Endothelial cell of umbilical vein (primary cell): ENCODE measurements at regions not wholly inside any gene's neighbourhood (a gene's known extent, or its start where the extent isn't known, plus 50 kb on each side); places are given as distances from the start of the nearest gene placed in this dataset.
"Not testable (repeated sequence)": the region's sequence is repeated elsewhere in the genome, so short reads cannot be mapped to it uniquely, and the experiment has no call there.

ENCODE experiments used
- CTCF ChIP-seq, 2 donors: IDR thresholded peaks; 1 replicate in 1 of 2; 2 replicates in 1 of 2; pipeline ENCODE4 v1.5.1; 2011; ENCODE audit warnings: low read length in 2 of 2, mild to moderate bottlenecking in 2 of 2, moderate library complexity in 2 of 2, control low read depth in 1 of 2, inconsistent platforms in 1 of 2, low read depth in 1 of 2; ENCODE audit not compliant: insufficient read depth in 1 of 2; ENCODE audit errors: extremely low read depth in 1 of 2
- EZH2 ChIP-seq: IDR thresholded peaks from 2 replicates; pipeline ENCODE4 v1.6.1; 2012; ENCODE audit warnings: borderline replicate concordance, low read depth, mild to moderate bottlenecking, moderate library complexity, low read length, inconsistent platforms; ENCODE audit not compliant: severe bottlenecking
- FOS ChIP-seq: IDR thresholded peaks from 2 replicates; pipeline ENCODE4 v1.6.1; 2011; ENCODE audit warnings: mild to moderate bottlenecking, low read length, moderate library complexity, borderline replicate concordance; ENCODE audit not compliant: insufficient read depth
- GATA2 ChIP-seq: IDR thresholded peaks from 2 replicates; pipeline ENCODE4 v1.7.0; 2011; ENCODE audit warnings: low read depth, mild to moderate bottlenecking, moderate library complexity, mixed read lengths, low read length; ENCODE audit not compliant: insufficient read length, insufficient read depth
- MAX ChIP-seq: IDR thresholded peaks from 2 replicates; pipeline ENCODE4 v1.6.1; 2011; ENCODE audit not compliant: insufficient read depth, insufficient read length
- MYC ChIP-seq: IDR thresholded peaks from one replicate; pipeline ENCODE4 v1.6.1; 2011; ENCODE audit warnings: mild to moderate bottlenecking, low read depth, low read length
- POLR2A ChIP-seq: IDR thresholded peaks from 2 replicates; pipeline ENCODE4 v1.6.1; 2012; ENCODE audit warnings: low read depth, mild to moderate bottlenecking, control low read depth, low read length
- POLR2AphosphoS5 ChIP-seq: IDR thresholded peaks from 2 replicates; pipeline ENCODE4 v1.6.1; 2012; ENCODE audit warnings: low read depth, mild to moderate bottlenecking, control low read depth, low read length, moderate library complexity; ENCODE audit not compliant: insufficient read depth

GRCh38 chr2:187636731-187637391 lies 82.6 kb upstream of the TFPI start:
- not testable (repeated sequence) for TF ChIP-seq POLR2A; FOS; GATA2; CTCF (IDR thresholded peaks at IDR 0.05; ENCODE audit: extremely low read depth in 1 of 2, insufficient read depth in 1 of 2, low read depth in 1 of 2, low read length in 2 of 2); MYC; POLR2AphosphoS5; EZH2; MAX
